Ovary (tissue), 7 donors: ENCODE measurements at regions not wholly inside any gene's neighbourhood (a gene's known extent, or its start where the extent isn't known, plus 50 kb on each side); places are given as distances from the start of the nearest gene placed in this dataset.

Source experiments
- DNase-seq, 5 donors: peaks; one replicate each; pipeline ENCODE4 v3.0.0-alpha.2; 2019 to 2020
- H3K27ac ChIP-seq, 2 donors: fragments of 200-600 bp; one replicate each; pipeline versions ENCODE4 v1.5.1 to v1.8.0; 2019 to 2022
- H3K27me3 ChIP-seq: fragments of 200-600 bp; one replicate; pipeline ENCODE4 v1.8.0; 2022
- H3K36me3 ChIP-seq: fragments of 200-600 bp; sonication (generic); one replicate; pipeline ENCODE4 v1.5.1; 2019
- H3K4me1 ChIP-seq: one replicate; pipeline ENCODE4 v1.8.1; 2013; ENCODE audit warnings: mild to moderate bottlenecking, moderate library complexity; ENCODE audit not compliant: insufficient read depth
- H3K4me3 ChIP-seq: fragments of 200-600 bp; sonication (generic); one replicate; pipeline ENCODE4 v1.5.1; 2017
- H3K9me3 ChIP-seq, 2 donors: fragments of 200-600 bp in 1 of 2; sonication (generic) in 1 of 2; one replicate each; pipeline versions ENCODE4 v1.5.1 to v1.8.1; 2013 to 2019; ENCODE audit warnings: mild to moderate bottlenecking in 1 of 2, moderate library complexity in 1 of 2
- CTCF ChIP-seq, 3 donors: fragments of 450-650 bp in 2 of 3; fragments of 200-600 bp in 1 of 3; IDR thresholded peaks; one replicate each; pipeline versions ENCODE4 v1.5.1 to v1.8.0; 2016 to 2022; ENCODE audit warnings: antibody characterized with exemption in 3 of 3, mild to moderate bottlenecking in 1 of 3
- EP300 ChIP-seq: sonication (generic); formaldehyde crosslinking; IDR thresholded peaks from one replicate; pipeline ENCODE4 v1.6.1; 2017; ENCODE audit warnings: antibody characterized with exemption
- POLR2A ChIP-seq: fragments of 450-650 bp; IDR thresholded peaks from one replicate; pipeline ENCODE4 v1.6.1; 2017; ENCODE audit warnings: antibody characterized with exemption, mild to moderate bottlenecking, moderate library complexity
- WGBS, 3 donors: extraction: QIAGEN DNeasy Blood & Tissue Kit in 1 of 3; methylation state at CpG; one replicate each; pipeline versions ENCODE4 v1.1.5 to v1.1.7; 2013 to 2017; 5-methylcytosine and 5-hydroxymethylcytosine counted together
- intact Hi-C, 4 donors: fragments of 100-400 bp; cut with DNase I; formaldehyde crosslinking; loops; one replicate each; pipeline versions ENCODE4 v1.11.0 to v1.15.1; 2022 to 2023
- donor health status: DM: no; HTN: no; CAD: no; lungs with moderate emphysema.
- donor health status: DM: no; HTN: no; CAD: no.
- donor health status: Bipolar disorder and iron deficiency.
- donor health status: DM: no; HTN: no; CAD: no.
- donor health status: DM: yes; HTN: yes; CAD: no.

DNA sequence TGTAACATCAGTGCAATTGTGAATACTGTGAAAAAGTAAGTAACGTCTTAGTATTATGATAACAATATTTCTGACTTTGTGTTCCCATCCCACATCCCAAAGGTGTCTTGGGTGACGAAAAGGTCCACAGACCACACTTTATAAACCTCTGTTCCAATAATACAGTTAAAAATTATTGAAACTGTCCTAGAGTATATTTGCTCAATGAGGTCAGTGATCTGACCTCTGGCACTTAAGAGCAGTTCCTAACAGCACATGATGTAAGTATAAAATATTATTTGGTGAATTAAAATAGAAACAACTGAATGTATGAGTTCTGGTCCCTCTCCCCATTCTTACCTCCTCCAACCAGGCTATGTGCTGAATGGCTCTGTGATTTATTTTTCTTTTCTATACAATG, 566.4 kb upstream of the MMS22L start:
- Histone ChIP-seq H3K27me3 (no peaks in the 10 kb centered on the region), H3K36me3 (no peaks in the 10 kb centered on the region), H3K4me3 (no peak overlapping the region), H3K4me1 (no peaks in the 10 kb centered on the region), H3K9me3 (no peaks in the 10 kb centered on the region), H3K27ac (no peak overlapping the region)
- 72 to 85% (median 74%) methylated on average over 2 of the region's 2 CpGs for WGBS, 3 donors
- intact Hi-C loops = no loop called here
- DNase-seq = no peak
- no peak for TF ChIP-seq EP300
- TF ChIP-seq CTCF (IDR thresholded peaks at IDR 0.05) = no peak
- no peak for TF ChIP-seq POLR2A

GRCh38 chr6:97850458-97851212, 567.6 kb upstream of the MMS22L start:
- 22 to 36% (median 28%) methylated on average over 5 of the region's 5 CpGs for WGBS, 3 donors
- no peak for DNase-seq
- Histone ChIP-seq H3K4me1 (no peaks in the 10 kb centered on the region), H3K4me3 (no peak overlapping the region), H3K27me3 (no peaks in the 10 kb centered on the region), H3K36me3 (no peaks in the 10 kb centered on the region), H3K9me3 (no peaks in the 10 kb centered on the region), H3K27ac (no peak overlapping the region)
- intact Hi-C loops = no loop called here
- TF ChIP-seq POLR2A (no peak), CTCF (IDR thresholded peaks at IDR 0.05) (no peak), EP300 (no peak)

- Histone ChIP-seq H3K9me3 (no peaks in the 10 kb centered on the region), H3K27ac (no peak overlapping the region), H3K4me1 (no peaks in the 10 kb centered on the region)
These were observed 580.7 kb upstream of the MMS22L start for GRCh38 chr6:97863697-97864096.

GRCh38 chr6:97864366-97864765, 581.4 kb upstream of the MMS22L start:
- no peak for TF ChIP-seq CTCF (IDR thresholded peaks at IDR 0.05)
- no peak for TF ChIP-seq POLR2A
- no peak for TF ChIP-seq EP300
- no peak for DNase-seq
- Histone ChIP-seq H3K9me3 (no peaks in the 10 kb centered on the region), H3K4me3 (no peak overlapping the region), H3K27ac (no peak overlapping the region), H3K27me3 (no peaks in the 10 kb centered on the region), H3K36me3 (no peaks in the 10 kb centered on the region), H3K4me1 (no peaks in the 10 kb centered on the region)
- intact Hi-C loops = no loop called here
- WGBS, 3 donors = 81 to 86% (median 85%) methylated on average over 4 of the region's 4 CpGs

More at GRCh38 chr6:97863697-97864096, 580.7 kb upstream of the MMS22L start:
- TF ChIP-seq CTCF (IDR thresholded peaks at IDR 0.05) (no peak), EP300 (no peak), POLR2A (no peak)
- Histone ChIP-seq H3K36me3 (no peaks in the 10 kb centered on the region), H3K27me3 (no peaks in the 10 kb centered on the region), H3K4me3 (no peak overlapping the region)
- intact Hi-C loops = no loop called here
- no peak for DNase-seq
